IMR-90 (cell line): ENCODE measurements at regions not wholly inside any gene's neighbourhood (a gene's known extent, or its start where the extent isn't known, plus 50 kb on each side); places are given as distances from the start of the nearest gene placed in this dataset.

Source experiments
- ATAC-seq: fragments of 200-7000 bp; cut with Tn5 transposase; 2 replicates; pipeline ENCODE4 v1.9.1; 2020; ENCODE audit warnings: low read depth, mild to moderate bottlenecking, moderate library complexity
- BruUV-seq: library from RNA; stranded (reverse); fragments of 400-500 nt; replicated peaks from 2 replicates; lab custom pipeline; 2021; lab: Mats Ljungman, UMichigan
- CTCF ChIA-PET: fragments of 300-600 bp; formaldehyde crosslinking; extraction: SDS; loops from one replicate; lab custom pipeline; 2021; ENCODE audit warnings: antibody characterized with exemption; lab: Yijun Ruan, JAX
- POLR2A ChIA-PET: fragments of 300-600 bp; sonication (Branson Sonifier 250); formaldehyde crosslinking; loops from one replicate; lab custom pipeline; 2022; ENCODE audit warnings: antibody characterized with exemption; ENCODE audit not compliant: unreplicated experiment; lab: Charles Lee
- DNase-seq: peaks from one replicate; pipeline ENCODE4 v3.0.0; 2013
- H2AFZ ChIP-seq: replicated peaks from 2 replicates; pipeline ENCODE3; 2013; ENCODE audit warnings: low read length, mild to moderate bottlenecking; ENCODE audit not compliant: poor library complexity
- H2AK5ac ChIP-seq: 2 replicates; pipeline ENCODE4 v1.6.1; 2013; ENCODE audit warnings: low read depth, low read length, inconsistent platforms
- H2AK9ac ChIP-seq: replicated peaks from 2 replicates; pipeline ENCODE3; 2013; ENCODE audit warnings: mild to moderate bottlenecking, low read depth, low read length, moderate library complexity; ENCODE audit not compliant: poor library complexity
- H2BK120ac ChIP-seq: 2 replicates; pipeline ENCODE4 v1.6.1; 2013; ENCODE audit warnings: low read depth, low read length, inconsistent platforms
- H2BK15ac ChIP-seq: 3 replicates; pipeline ENCODE4 v1.6.1; 2013; ENCODE audit warnings: low read depth, low read length, inconsistent platforms
- H2BK20ac ChIP-seq: 2 replicates; pipeline ENCODE4 v1.6.1; 2013; ENCODE audit warnings: low read depth, mild to moderate bottlenecking, inconsistent platforms, low read length, moderate library complexity
- H2BK5ac ChIP-seq: 2 replicates; pipeline ENCODE4 v1.6.1; 2013; ENCODE audit warnings: mild to moderate bottlenecking, low read depth, low read length, inconsistent platforms; ENCODE audit not compliant: poor library complexity, severe bottlenecking
- H3K14ac ChIP-seq: replicated peaks from 2 replicates; pipeline ENCODE4 v1.6.1; 2013; ENCODE audit warnings: low read depth, low read length, inconsistent platforms
- H3K18ac ChIP-seq: 2 replicates; pipeline ENCODE4 v1.6.1; 2013; ENCODE audit warnings: low read depth, low read length, control low read depth
- H3K23ac ChIP-seq: 2 replicates; pipeline ENCODE4 v1.6.1; 2013; ENCODE audit warnings: low read depth, low read length, inconsistent platforms
- H3K27ac ChIP-seq: 2 replicates; pipeline ENCODE4 v1.5.1; 2013; ENCODE audit warnings: mild to moderate bottlenecking, control low read depth, low read length; ENCODE audit not compliant: insufficient read depth
- H3K27me3 ChIP-seq: 2 replicates; pipeline ENCODE4 v1.6.1; 2013; ENCODE audit warnings: low read length; ENCODE audit not compliant: control insufficient read depth, insufficient read depth
- H3K36me3 ChIP-seq: 2 replicates; pipeline ENCODE4 v1.6.1; 2013; ENCODE audit warnings: low read length, mixed read lengths; ENCODE audit not compliant: control insufficient read depth, insufficient read depth
- H3K4ac ChIP-seq: 2 replicates; pipeline ENCODE4 v1.6.1; 2013; ENCODE audit warnings: low read depth, low read length, inconsistent platforms
- H3K4me1 ChIP-seq: 2 replicates; pipeline ENCODE4 v1.6.1; 2013; ENCODE audit warnings: low read length, mixed read lengths; ENCODE audit not compliant: control insufficient read depth, insufficient read depth
- H3K4me2 ChIP-seq: 2 replicates; pipeline ENCODE4 v1.6.1; 2013; ENCODE audit warnings: low read depth, mild to moderate bottlenecking, control low read depth, low read length, moderate library complexity
- H3K4me3 ChIP-seq: 2 replicates; pipeline ENCODE4 v1.5.1; 2013; ENCODE audit warnings: low read depth, mild to moderate bottlenecking, control low read depth, low read length, moderate library complexity; ENCODE audit not compliant: insufficient read depth
- H3K56ac ChIP-seq: 2 replicates; pipeline ENCODE4 v1.6.1; 2013; ENCODE audit warnings: low read length, inconsistent platforms; ENCODE audit not compliant: insufficient read depth; ENCODE audit errors: extremely low read depth
- H3K79me1 ChIP-seq, 2 experiments: 2 replicates each; pipeline ENCODE4 v1.6.1; 2013; ENCODE audit warnings: low read length in 2 of 2, inconsistent platforms in 1 of 2, low read depth in 1 of 2
- H3K9ac ChIP-seq: 2 replicates; pipeline ENCODE4 v1.6.1; 2013; ENCODE audit warnings: low read depth, low read length, control low read depth
- H3K9me1 ChIP-seq: 2 replicates; pipeline ENCODE4 v1.6.1; 2013; ENCODE audit warnings: low read length, inconsistent platforms; ENCODE audit not compliant: insufficient read depth
- H3K9me3 ChIP-seq: 2 replicates; pipeline ENCODE4 v1.6.1; 2013; ENCODE audit warnings: low read length; ENCODE audit not compliant: control insufficient read depth, insufficient read depth
- H4K20me1 ChIP-seq: 2 replicates; pipeline ENCODE4 v1.6.1; 2013; ENCODE audit warnings: low read length, inconsistent platforms; ENCODE audit not compliant: insufficient read depth
- H4K5ac ChIP-seq: 2 replicates; pipeline ENCODE4 v1.6.1; 2013; ENCODE audit warnings: mild to moderate bottlenecking, low read depth, low read length, control low read depth
- H4K8ac ChIP-seq, 2 experiments: 2 replicates each; pipeline ENCODE4 v1.6.1; 2013; ENCODE audit warnings: low read depth in 2 of 2, low read length in 2 of 2, control low read depth in 1 of 2, inconsistent platforms in 1 of 2
- H4K91ac ChIP-seq: 2 replicates; pipeline ENCODE4 v1.6.1; 2013; ENCODE audit warnings: low read depth, low read length, inconsistent platforms; ENCODE audit not compliant: insufficient read depth
- BHLHE40 ChIP-seq: fragments of 150-350 bp; IDR thresholded peaks from 2 replicates; pipeline ENCODE4 v1.6.1; 2016; ENCODE audit warnings: mild to moderate bottlenecking, low read depth, low read length
- CEBPB ChIP-seq: IDR thresholded peaks from 2 replicates; pipeline ENCODE4 v1.6.1; 2012; ENCODE audit warnings: low read depth, low read length, improper control_type of control experiment
- CHD1 ChIP-seq: IDR thresholded peaks from 2 replicates; pipeline ENCODE4 v1.6.1; 2012; ENCODE audit warnings: low read depth, low read length, improper control_type of control experiment
- FOS ChIP-seq: fragments of 150-350 bp; IDR thresholded peaks from 2 replicates; pipeline ENCODE4 v1.6.1; 2016; ENCODE audit warnings: low read depth, low read length
- MAFK ChIP-seq: IDR thresholded peaks from 2 replicates; pipeline ENCODE4 v1.6.1; 2012; ENCODE audit warnings: low read depth, low read length, improper control_type of control experiment
- MAZ ChIP-seq: IDR thresholded peaks from 2 replicates; pipeline ENCODE4 v1.6.1; 2012; ENCODE audit warnings: low read depth, mild to moderate bottlenecking, low read length, improper control_type of control experiment, moderate library complexity, borderline replicate concordance
- MXI1 ChIP-seq: IDR thresholded peaks from 2 replicates; pipeline ENCODE4 v1.6.1; 2012; ENCODE audit warnings: low read depth, mild to moderate bottlenecking, low read length, moderate library complexity, borderline replicate concordance
- NFE2L2 ChIP-seq: fragments of 150-350 bp; IDR thresholded peaks from 2 replicates; pipeline ENCODE4 v1.6.1; 2016; ENCODE audit warnings: low read depth, mild to moderate bottlenecking, low read length
- POLR2A ChIP-seq: IDR thresholded peaks from 2 replicates; pipeline ENCODE4 v1.6.1; 2012; ENCODE audit warnings: mild to moderate bottlenecking, low read depth, low read length
- RAD21 ChIP-seq: IDR thresholded peaks from 2 replicates; pipeline ENCODE4 v1.6.1; 2012; ENCODE audit warnings: low read length, improper control_type of control experiment
- RCOR1 ChIP-seq: IDR thresholded peaks from 2 replicates; pipeline ENCODE4 v1.6.1; 2012; ENCODE audit warnings: mild to moderate bottlenecking, low read length, improper control_type of control experiment; ENCODE audit not compliant: insufficient replicate concordance
- RFX5 ChIP-seq: IDR thresholded peaks from 2 replicates; pipeline ENCODE4 v1.8.0; 2012; ENCODE audit warnings: low read depth, mild to moderate bottlenecking, low read length, moderate library complexity
- SMC3 ChIP-seq: fragments of 150-350 bp; IDR thresholded peaks from 2 replicates; pipeline ENCODE4 v1.6.1; 2016; ENCODE audit warnings: low read depth, mild to moderate bottlenecking, antibody characterized with exemption, low read length, moderate library complexity
- WGBS, 2 experiments: methylation state at CpG; one replicate each; pipeline versions ENCODE4 v1.1.5 to v1.1.7; 2013; ENCODE audit warnings: missing lambda C conversion rate in 2 of 2; ENCODE audit not compliant: insufficient read length in 1 of 2; ENCODE audit errors: extremely low coverage in 2 of 2; 5-methylcytosine and 5-hydroxymethylcytosine counted together
- dilution Hi-C: fragments of 300-500 bp; cut with HindIII; formaldehyde crosslinking; loops from one replicate; pipeline ENCODE4 v1.14.3; 2018; ENCODE audit warnings: low sequenced_read_pairs; ENCODE audit not compliant: unreplicated experiment
- in situ Hi-C: fragments of 300-500 bp; cut with MboI; formaldehyde crosslinking; loops from 3 replicates; pipeline ENCODE4 v1.14.3; 2019; ENCODE audit warnings: low sequenced_read_pairs, inconsistent platforms, mixed read lengths
- intact Hi-C: fragments of 100-400 bp; cut with micrococcal nuclease; formaldehyde crosslinking; loops from 2 replicates; pipeline ENCODE4 v1.10.0; 2022
- TF ChIP-seq, protein P1 (sequence below): conservative IDR thresholded peaks from 2 replicates; pipeline ENCODE4 v1.5.1; 2012; ENCODE audit warnings: mild to moderate bottlenecking, low read depth, low read length, improper control_type of control experiment
- TF ChIP-seq, protein P2 (sequence below): fragments of 150-350 bp; IDR thresholded peaks from 2 replicates; pipeline ENCODE4 v1.6.1; 2016; ENCODE audit warnings: low read depth, mild to moderate bottlenecking, low read length, moderate library complexity, borderline replicate concordance
- TF ChIP-seq, protein P3 (sequence below): fragments of 150-350 bp; IDR thresholded peaks from 2 replicates; pipeline ENCODE4 v1.6.1; 2017; ENCODE audit warnings: mild to moderate bottlenecking, antibody characterized with exemption, low read length, low read depth

DNA sequence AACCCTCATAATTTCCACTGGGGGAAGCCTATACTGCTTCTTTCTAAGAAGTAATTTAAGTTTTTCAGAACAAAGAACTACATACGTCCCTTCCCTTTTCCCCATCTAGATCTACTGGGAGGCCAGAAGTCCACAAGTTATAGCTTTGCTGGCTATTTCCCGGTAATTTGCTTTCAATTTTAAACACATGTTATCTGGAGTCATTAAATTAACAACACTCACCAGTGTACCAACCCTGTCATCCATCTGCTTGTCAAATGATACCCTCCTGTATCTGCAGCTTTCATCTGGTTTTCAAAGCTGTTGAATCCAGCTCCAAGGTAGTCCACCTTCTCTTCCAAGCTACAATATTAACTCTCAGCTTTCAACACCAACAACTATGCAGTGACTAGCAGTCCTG, 466.7 kb upstream of the PKN2 start:
- intact Hi-C loops = no loop called here
- Histone ChIP-seq H4K8ac (no peak overlapping the region), H2BK5ac (no peak overlapping the region), H3K4me2 (no peak overlapping the region), H3K23ac (no peak overlapping the region), H2BK20ac (no peak overlapping the region), H3K27ac (no peak overlapping the region), H2AFZ (no peak overlapping the region), H3K18ac (no peak overlapping the region), H2BK120ac (no peak overlapping the region), H4K5ac (no peak overlapping the region), H3K79me1 (no peaks in the 10 kb centered on the region), H3K9me1 (no peaks in the 10 kb centered on the region; the same call in 1 of the 2 replicates), H2AK5ac (no peak overlapping the region), H3K14ac (no peak overlapping the region), H3K9me3 (no peaks in the 10 kb centered on the region), H2AK9ac (no peak overlapping the region), H3K9ac (no peak overlapping the region), H3K36me3 (no peaks in the 10 kb centered on the region), H3K56ac (no peak overlapping the region), H3K4ac (no peak overlapping the region), H3K4me3 (no peak overlapping the region), H3K4me1 (no peaks in the 10 kb centered on the region), H4K91ac (no peak overlapping the region), H2BK15ac (no peak overlapping the region), H3K27me3 (no peaks in the 10 kb centered on the region), H4K20me1 (no peaks in the 10 kb centered on the region)
- dilution Hi-C loops = no loop called here
- BruUV-seq = no TSS peak
- 63% methylated on average over 2 of the region's 2 CpGs; no CpG with 5 or more reads in 1 of the 2 experiments for WGBS, 2 experiments
- TF ChIP-seq, protein P1, sequence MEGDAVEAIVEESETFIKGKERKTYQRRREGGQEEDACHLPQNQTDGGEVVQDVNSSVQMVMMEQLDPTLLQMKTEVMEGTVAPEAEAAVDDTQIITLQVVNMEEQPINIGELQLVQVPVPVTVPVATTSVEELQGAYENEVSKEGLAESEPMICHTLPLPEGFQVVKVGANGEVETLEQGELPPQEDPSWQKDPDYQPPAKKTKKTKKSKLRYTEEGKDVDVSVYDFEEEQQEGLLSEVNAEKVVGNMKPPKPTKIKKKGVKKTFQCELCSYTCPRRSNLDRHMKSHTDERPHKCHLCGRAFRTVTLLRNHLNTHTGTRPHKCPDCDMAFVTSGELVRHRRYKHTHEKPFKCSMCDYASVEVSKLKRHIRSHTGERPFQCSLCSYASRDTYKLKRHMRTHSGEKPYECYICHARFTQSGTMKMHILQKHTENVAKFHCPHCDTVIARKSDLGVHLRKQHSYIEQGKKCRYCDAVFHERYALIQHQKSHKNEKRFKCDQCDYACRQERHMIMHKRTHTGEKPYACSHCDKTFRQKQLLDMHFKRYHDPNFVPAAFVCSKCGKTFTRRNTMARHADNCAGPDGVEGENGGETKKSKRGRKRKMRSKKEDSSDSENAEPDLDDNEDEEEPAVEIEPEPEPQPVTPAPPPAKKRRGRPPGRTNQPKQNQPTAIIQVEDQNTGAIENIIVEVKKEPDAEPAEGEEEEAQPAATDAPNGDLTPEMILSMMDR = no peak
- TF ChIP-seq MAFK (no peak), RFX5 (no peak), RCOR1 (no peak), MAZ (no peak), POLR2A (no peak), NFE2L2 (no peak), FOS (no peak), CEBPB (no peak), MXI1 (no peak), RAD21 (no peak), BHLHE40 (no peak), SMC3 (no peak), CHD1 (no peak)
- TF ChIP-seq, protein P2, sequence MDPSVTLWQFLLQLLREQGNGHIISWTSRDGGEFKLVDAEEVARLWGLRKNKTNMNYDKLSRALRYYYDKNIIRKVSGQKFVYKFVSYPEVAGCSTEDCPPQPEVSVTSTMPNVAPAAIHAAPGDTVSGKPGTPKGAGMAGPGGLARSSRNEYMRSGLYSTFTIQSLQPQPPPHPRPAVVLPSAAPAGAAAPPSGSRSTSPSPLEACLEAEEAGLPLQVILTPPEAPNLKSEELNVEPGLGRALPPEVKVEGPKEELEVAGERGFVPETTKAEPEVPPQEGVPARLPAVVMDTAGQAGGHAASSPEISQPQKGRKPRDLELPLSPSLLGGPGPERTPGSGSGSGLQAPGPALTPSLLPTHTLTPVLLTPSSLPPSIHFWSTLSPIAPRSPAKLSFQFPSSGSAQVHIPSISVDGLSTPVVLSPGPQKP = no peak
- TF ChIP-seq, protein P3, sequence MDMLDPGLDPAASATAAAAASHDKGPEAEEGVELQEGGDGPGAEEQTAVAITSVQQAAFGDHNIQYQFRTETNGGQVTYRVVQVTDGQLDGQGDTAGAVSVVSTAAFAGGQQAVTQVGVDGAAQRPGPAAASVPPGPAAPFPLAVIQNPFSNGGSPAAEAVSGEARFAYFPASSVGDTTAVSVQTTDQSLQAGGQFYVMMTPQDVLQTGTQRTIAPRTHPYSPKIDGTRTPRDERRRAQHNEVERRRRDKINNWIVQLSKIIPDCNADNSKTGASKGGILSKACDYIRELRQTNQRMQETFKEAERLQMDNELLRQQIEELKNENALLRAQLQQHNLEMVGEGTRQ = no peak
- ChIA-PET POLR2A (no interaction called here), CTCF (no interaction called here)
- in situ Hi-C loops = no loop called here
- DNase-seq (no peak), ATAC-seq (no peak)
